ENCODE measurements at regions not wholly inside any gene's neighbourhood (a gene's known extent, or its start where the extent isn't known, plus 50 kb on each side); places are given as distances from the start of the nearest gene placed in this dataset.

DNA sequence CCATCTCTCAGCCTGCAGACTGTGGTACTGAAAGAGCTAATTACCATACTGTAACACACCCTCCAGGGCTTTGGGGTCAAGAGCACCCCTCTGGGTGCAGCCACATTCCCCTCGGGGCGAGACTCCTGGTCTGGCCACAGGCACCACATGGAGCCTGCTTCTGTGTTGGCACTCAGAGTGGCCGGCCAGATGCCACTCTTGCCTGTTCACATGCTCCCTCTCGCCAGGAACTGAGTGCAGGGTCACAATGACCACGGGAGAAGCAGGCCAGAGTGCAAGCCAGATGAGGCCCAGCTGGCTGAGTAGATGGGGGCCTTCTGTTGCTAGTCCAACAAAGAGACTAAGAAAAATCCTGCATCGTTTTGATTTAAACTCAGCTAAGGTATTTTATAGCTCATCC is 864.0 kb downstream of the KCNT2 start:
- no peaks in the 10 kb centered on the region for H3K4me1 ChIP-seq
- intact Hi-C loops (cut with DNase I; ENCODE audit: low total_unique reads): no loop called here
- TF ChIP-seq, protein P1, sequence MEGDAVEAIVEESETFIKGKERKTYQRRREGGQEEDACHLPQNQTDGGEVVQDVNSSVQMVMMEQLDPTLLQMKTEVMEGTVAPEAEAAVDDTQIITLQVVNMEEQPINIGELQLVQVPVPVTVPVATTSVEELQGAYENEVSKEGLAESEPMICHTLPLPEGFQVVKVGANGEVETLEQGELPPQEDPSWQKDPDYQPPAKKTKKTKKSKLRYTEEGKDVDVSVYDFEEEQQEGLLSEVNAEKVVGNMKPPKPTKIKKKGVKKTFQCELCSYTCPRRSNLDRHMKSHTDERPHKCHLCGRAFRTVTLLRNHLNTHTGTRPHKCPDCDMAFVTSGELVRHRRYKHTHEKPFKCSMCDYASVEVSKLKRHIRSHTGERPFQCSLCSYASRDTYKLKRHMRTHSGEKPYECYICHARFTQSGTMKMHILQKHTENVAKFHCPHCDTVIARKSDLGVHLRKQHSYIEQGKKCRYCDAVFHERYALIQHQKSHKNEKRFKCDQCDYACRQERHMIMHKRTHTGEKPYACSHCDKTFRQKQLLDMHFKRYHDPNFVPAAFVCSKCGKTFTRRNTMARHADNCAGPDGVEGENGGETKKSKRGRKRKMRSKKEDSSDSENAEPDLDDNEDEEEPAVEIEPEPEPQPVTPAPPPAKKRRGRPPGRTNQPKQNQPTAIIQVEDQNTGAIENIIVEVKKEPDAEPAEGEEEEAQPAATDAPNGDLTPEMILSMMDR (IDR thresholded peaks at IDR 0.05 in 4 of 5, conservative IDR thresholded peaks at IDR 0.05 in 1 of 5): no peak
- no peak for TF ChIP-seq POLR2A (IDR thresholded peaks at IDR 0.05)
- no peaks in the 10 kb centered on the region for H3K27me3 ChIP-seq
- H3K36me3 ChIP-seq: no peaks in the 10 kb centered on the region
- no peak overlapping the region for H3K27ac ChIP-seq
- DNase-seq (no peak), ATAC-seq (no peak)
- no peak overlapping the region for H3K4me3 ChIP-seq
- no peaks in the 10 kb centered on the region for H3K9me3 ChIP-seq
- in situ Hi-C loops (cut with MboI; ENCODE audit: low sequenced_read_pairs in 4 of 4): no loop called here

DNA sequence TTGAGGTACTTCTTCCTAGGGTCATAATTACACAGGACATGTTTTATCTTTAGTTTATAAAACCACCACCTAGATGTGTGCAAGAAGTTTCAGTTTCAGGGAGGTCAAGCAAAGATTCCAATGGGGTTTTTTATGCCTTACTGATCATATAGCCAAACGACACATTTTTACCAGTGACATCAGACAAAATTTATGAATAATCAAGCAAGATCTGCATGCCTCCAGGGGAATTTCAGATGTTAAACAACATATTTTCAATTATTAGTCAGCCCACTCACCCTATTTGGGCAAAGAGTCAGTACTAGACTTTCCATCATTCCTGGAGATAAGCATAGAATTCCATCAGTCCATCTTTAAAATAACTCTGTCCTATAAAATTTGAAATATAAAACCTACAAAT is 867.4 kb downstream of the KCNT2 start:
- intact Hi-C loops (cut with DNase I; ENCODE audit: low total_unique reads) (no loop called here), in situ Hi-C loops (cut with MboI; ENCODE audit: low sequenced_read_pairs in 4 of 4) (no loop called here)
- ATAC-seq (no peak), DNase-seq (no peak)
- Histone ChIP-seq H3K4me3 (no peak overlapping the region), H3K36me3 (no peaks in the 10 kb centered on the region), H3K27me3 (no peaks in the 10 kb centered on the region), H3K9me3 (no peaks in the 10 kb centered on the region), H3K27ac (no peak overlapping the region), H3K4me1 (no peaks in the 10 kb centered on the region)
- no peak for TF ChIP-seq POLR2A (IDR thresholded peaks at IDR 0.05)
- TF ChIP-seq, protein P1 (IDR thresholded peaks at IDR 0.05 in 4 of 5, conservative IDR thresholded peaks at IDR 0.05 in 1 of 5): no peak

DNA sequence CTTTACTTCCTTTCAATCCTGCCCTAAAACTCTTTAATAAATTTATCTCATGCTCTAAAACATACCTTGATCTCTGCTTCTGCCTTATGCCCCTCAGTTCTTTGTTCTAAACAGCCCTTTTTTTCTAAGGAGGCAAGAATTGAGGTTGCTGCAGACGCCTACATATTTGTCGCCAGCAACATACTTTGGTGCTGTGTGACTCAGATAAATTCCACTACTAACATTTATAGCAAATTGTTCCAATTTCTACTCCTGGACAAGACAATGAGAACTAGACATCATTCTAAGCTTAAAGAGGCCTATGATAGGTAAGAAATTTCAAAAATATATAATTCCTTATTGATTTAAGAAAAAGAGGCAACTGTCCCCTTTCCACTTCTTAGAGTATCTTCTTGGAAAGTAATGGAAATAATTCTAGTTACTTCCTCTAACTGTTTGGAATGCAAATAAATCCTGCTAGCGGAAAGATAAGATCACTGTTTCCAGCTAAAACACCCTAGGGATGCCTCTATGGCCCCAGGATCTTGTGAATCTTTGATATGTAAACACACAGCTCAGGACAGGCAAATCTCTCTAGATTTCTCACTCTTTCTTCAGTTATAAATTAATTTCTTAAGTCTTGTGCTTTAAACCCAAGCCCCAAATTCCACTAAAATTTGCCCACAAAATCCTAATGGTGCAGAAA is 869.1 kb downstream of the KCNT2 start:
- in situ Hi-C loops (cut with MboI; ENCODE audit: low sequenced_read_pairs in 4 of 4): no loop called here
- ATAC-seq (no peak), DNase-seq (no peak)
- no peaks in the 10 kb centered on the region for H3K9me3 ChIP-seq
- no peak for TF ChIP-seq POLR2A (IDR thresholded peaks at IDR 0.05)
- TF ChIP-seq, protein P1 (IDR thresholded peaks at IDR 0.05 in 4 of 5, conservative IDR thresholded peaks at IDR 0.05 in 1 of 5): no peak
- H3K27ac ChIP-seq: no peak overlapping the region
- no peaks in the 10 kb centered on the region for H3K4me1 ChIP-seq
- no peaks in the 10 kb centered on the region for H3K27me3 ChIP-seq
- no peaks in the 10 kb centered on the region for H3K36me3 ChIP-seq
- H3K4me3 ChIP-seq: no peak overlapping the region
- intact Hi-C loops (cut with DNase I; ENCODE audit: low total_unique reads): no loop called here

DNA sequence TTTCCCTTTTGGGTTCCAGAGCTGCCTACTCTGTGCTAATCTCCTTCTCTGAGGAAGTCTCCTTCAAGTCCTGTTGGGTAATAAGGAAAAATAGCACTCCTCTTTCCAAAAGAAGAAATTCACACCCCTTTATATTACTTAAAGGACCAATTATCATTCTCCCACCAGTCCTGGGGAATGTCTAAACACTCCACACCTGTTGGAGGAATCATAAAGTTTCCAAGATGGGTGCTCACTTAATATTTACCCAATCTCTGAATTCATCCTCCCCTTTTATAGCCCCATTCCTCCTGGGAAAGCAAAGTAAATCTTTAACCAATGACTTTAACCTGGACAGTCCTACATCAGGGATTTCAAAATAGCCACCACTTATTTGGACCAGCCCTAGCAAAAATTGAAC is 873.1 kb downstream of the KCNT2 start:
- no peaks in the 10 kb centered on the region for H3K9me3 ChIP-seq
- no peaks in the 10 kb centered on the region for H3K36me3 ChIP-seq
- TF ChIP-seq, protein P1 (IDR thresholded peaks at IDR 0.05 in 4 of 5, conservative IDR thresholded peaks at IDR 0.05 in 1 of 5): no peak
- TF ChIP-seq POLR2A (IDR thresholded peaks at IDR 0.05): no peak
- in situ Hi-C loops (cut with MboI; ENCODE audit: low sequenced_read_pairs in 4 of 4) (no loop called here), intact Hi-C loops (cut with DNase I; ENCODE audit: low total_unique reads) (no loop called here)
- ATAC-seq (no peak), DNase-seq (no peak)
- H3K27ac ChIP-seq: no peak overlapping the region
- no peaks in the 10 kb centered on the region for H3K4me1 ChIP-seq
- H3K27me3 ChIP-seq: no peaks in the 10 kb centered on the region
- H3K4me3 ChIP-seq: no peak overlapping the region

DNA sequence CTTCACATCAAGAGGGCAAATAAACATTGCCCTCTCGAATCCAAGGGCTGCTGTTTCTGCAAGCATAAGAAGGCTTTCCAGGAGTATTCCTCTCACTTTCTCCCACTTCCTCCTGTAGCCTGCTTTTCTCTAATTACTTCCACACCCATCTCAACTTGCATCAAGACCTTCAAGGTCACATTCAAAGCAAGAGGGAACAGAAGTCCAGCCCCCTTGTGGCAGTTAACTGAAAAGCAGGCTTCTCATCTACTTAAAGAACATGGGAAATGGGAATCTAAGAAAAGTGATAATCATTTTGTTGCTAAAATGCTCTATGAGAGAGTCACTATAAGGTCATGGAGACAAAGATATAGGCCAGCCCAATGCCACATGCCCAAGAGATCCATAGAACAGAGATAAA is 874.4 kb downstream of the KCNT2 start:
- no peak for ATAC-seq
- Histone ChIP-seq H3K4me1 (no peaks in the 10 kb centered on the region), H3K9me3 (no peaks in the 10 kb centered on the region), H3K27me3 (no peaks in the 10 kb centered on the region), H3K27ac (no peak overlapping the region), H3K4me3 (no peak overlapping the region), H3K36me3 (no peaks in the 10 kb centered on the region)
- DNase-seq: no peak
- intact Hi-C loops (cut with DNase I; ENCODE audit: low total_unique reads): no loop called here
- TF ChIP-seq POLR2A (IDR thresholded peaks at IDR 0.05): no peak
- TF ChIP-seq, protein P1 (IDR thresholded peaks at IDR 0.05 in 4 of 5, conservative IDR thresholded peaks at IDR 0.05 in 1 of 5): no peak
- in situ Hi-C loops (cut with MboI; ENCODE audit: low sequenced_read_pairs in 4 of 4): no loop called here
